NCI-H2227 (cell line): ENCODE measurements at regions not wholly inside any gene's neighbourhood (a gene's known extent, or its start where the extent isn't known, plus 50 kb on each side); places are given as distances from the start of the nearest gene placed in this dataset.
"Not testable (repeated sequence)": the region's sequence is repeated elsewhere in the genome, so short reads cannot be mapped to it uniquely, and the experiment has no call there.

Source experiments
- DNase-seq: peaks from one replicate; lab custom pipeline; 2025; ENCODE audit not compliant: unreplicated experiment; lab: John Stamatoyannopoulos, UW

DNA sequence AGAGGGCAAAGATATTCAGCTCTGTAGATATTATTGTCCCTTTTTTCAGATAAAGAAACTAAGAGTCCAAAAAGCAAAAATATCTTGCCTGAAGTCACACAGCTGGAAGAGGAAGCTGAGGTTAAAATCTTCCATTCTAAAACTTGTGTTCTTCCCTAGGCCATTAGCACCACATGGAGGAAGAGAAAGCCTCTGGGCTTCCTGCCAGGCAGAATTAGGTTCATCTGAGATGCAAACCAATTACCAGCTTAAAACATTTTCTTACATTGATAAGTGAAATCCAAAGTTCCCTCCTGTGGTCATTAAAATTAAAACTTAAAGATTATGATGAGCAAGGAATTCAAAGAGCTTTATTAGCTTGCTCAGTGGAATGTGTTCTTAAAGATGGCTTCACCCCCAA lies 235.3 kb upstream of the SETMAR start:
- no peak for DNase-seq

DNA sequence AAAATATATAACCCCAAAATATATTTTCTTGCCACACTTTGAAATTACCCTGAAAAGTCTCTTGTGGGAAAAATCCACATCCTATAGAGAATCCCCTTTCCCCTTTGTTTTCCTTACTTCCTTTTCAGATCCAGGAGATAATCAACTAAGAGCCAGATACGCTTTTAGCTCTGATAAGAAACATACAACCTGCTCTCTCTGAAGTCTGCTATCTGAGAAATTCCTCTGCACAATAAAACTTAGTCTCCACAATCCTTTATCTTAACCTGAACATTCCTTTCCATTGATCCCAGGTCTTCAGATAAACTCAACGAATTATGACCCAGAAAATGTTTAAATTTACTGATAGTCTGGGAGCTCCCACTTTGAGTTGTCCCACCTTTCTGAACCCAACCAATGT lies 233.4 kb upstream of the SETMAR start:
- DNase-seq = no peak

DNA sequence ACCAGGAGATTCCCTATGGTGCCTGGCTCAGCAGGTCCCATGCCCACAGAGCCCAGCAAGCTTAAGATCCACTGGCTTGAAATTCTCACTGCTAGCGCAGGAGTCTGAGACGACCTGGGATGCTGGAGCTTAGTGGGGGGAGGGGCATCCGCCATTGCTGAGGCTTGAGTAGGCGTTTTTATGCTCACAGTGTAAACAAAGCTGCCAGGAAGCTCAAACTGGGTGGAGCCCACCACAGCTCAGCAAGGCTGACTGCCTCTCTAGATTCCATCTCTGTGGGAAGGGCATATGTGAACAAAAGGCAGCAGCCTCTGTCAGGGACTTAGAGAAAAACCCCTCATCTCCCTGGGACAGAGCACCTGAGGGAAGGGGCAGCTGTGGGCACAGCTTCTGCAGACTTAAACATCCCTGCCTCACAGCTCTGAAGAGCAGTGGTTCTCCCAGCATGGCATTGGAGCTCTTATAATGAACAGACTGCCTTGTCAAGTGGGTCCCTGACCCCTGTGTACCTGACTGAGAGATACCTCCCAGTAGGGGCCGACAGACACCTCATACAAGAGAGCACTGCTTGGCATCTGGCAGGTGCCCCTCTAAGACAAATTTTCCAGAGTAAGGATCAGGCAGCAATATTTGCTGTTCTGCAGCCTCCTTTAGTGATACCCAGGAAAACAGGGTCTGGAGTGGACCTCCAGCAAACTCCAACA lies 231.5 kb upstream of the SETMAR start:
- no peak for DNase-seq

DNA sequence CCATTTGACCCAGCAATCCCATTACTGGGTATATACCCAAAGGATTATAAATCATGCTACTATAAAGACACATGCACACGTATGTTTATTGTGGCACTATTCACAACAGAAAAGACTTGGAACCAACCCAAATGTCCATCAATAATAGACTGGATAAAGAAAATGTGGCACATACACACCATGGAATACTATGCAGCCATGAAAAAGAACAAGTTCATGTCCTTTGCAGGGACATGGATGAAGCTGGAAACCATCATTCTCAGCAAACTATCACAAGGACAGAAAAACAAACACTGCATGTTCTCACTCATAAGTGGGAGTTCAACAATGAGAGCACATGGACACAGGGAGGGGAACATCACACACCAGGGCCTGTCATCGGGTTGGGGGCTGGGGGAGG lies 225.9 kb upstream of the SETMAR start:
- not testable (repeated sequence) for DNase-seq

DNA sequence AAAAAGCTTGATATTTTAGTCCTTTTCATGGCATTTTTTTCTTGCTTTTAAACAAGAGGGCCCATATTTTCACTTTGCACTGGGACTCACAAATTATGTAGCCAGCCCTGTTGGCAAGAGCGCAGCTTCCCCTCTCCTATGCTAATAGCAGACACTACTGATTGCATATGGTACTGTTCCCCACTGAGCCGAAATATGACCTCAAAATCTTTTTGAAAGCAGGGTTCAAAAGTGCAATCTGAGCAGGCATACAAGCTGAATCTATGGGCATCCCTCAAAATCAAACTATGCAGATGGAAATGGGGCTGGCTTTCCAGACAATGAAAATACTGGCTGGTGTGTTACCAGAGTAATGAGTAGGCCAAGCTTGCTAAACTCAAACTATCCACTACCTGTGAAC lies 225.2 kb upstream of the SETMAR start:
- DNase-seq = no peak

DNA sequence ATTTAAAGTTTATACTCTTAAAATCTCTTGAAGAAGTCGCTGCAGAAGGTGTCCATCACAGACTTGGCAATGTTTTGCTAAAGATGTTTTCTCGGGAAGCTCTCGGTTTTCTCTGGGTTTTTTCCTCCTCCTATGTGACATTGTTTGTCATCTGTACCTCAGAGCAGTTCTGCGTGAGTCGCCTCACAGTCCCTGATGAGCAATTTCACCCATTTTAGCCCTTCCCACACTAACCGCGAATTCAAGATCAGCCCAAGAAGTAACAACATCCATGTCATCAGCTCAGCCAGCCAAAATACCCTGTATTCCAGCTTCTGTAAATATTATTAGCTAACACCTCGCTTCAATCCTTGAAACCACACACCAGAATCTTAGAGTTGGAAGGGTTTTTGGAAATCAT lies 224.3 kb upstream of the SETMAR start:
- no peak for DNase-seq

DNA sequence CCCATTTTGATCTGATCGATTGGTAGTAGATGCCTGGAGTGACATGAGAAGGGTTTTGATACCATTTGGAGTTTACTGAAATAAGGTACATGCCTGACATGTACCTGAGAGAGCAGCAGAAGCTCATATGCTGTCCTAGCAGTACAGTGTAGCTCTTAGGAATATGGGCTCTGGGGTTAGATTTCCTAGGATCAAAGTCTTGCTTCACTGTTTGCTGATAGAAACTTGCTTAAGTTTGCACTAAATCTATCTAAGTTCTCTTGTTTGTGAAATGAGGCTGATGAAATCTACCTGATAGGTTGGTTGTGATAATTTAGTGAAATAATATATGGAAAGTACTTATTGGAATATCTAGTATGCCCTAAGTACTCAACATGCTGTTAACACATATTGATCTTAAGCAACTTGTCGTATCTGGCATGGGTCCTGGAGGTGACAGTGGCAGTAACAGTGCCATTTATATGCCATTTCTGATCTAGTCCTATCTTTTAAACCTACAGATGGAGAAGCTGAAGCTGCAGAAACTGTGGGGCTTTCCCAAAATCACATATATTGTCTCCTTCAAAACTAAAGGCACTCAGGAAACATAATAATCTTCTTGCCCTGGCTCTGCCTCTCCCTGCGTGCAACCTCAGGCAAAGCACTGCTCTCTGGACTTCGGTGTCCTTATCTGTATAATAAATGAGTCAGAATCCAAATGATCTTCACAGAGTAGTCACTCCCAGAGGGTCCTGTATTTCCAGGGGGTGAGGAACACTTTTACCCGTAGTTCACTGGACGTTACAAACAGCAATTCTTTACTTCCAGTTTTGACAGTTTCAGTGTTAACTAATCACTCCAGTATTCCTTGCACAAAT lies 223.6 kb upstream of the SETMAR start:
- DNase-seq = no peak

DNA sequence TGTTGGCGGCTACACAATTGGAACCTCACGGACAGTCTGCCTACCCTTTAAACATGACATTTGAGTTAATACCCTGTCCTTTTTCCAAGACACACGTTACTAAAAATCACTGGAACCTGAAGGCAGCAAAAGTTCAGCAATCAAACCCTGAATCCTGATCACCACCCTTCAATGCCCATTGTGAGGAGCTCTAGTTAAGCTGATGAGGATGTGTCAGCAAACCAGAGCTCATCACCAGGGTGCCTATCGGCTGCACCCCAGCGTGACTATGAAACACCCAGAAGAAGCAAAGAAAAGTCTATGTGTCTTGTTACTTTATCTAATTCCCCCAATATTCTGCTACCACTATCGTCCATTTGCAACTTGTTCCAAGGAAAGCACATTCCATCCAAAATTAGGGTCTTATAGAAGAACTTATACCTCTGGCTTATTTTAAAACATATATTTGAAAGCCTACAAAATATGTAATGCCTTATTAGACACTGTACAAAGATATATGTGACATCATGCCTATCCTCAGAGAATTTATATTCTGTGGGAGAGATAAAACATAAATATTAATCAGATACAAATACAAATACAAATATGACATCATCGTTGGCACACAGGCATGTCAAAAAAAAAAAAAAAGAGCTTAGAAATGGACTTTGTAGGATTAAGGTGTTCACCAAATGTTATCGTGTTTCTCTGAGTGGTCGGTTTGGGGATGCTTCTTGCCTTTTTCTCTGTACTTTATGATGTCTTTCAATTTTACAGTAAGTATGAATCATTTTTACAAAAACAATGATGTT lies 219.7 kb upstream of the SETMAR start:
- DNase-seq = no peak

DNA sequence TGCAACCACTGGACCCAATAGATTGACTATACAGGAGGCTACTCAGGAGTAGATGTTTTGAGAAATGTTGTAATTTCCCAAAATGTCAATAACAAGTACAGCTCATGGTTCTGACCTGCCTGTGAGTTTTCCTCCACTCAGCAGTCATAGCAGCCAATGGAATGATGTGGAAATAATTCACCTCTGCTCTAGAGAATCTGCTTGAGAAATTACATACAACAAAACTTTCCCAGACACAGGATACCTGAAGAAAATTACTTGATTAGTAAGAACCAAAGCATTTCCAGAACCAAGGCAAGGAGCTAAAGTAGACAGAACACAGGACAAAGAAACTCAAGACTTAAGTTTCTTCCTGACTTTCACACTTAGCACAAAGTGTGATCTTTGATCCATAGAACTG lies 218.9 kb upstream of the SETMAR start:
- no peak for DNase-seq

DNA sequence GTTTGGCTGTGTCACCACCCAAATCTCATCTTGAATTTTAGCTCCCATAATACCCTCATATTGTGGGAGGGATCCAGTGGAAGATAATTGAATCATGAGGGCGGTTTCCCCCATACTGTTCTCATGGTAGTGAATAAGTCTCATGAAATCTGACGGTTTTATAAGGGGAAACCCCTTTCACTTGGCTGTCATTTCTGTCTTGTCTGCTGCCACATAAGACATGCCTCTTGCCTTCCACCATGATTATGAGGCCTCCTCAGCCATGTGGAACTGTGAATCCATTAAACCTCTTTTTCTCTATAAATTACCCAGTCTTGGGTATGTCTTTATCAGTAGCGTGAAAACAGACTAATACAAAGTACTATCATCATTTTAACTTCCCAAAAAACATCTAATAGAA lies 216.5 kb upstream of the SETMAR start:
- DNase-seq = not testable (repeated sequence)

DNA sequence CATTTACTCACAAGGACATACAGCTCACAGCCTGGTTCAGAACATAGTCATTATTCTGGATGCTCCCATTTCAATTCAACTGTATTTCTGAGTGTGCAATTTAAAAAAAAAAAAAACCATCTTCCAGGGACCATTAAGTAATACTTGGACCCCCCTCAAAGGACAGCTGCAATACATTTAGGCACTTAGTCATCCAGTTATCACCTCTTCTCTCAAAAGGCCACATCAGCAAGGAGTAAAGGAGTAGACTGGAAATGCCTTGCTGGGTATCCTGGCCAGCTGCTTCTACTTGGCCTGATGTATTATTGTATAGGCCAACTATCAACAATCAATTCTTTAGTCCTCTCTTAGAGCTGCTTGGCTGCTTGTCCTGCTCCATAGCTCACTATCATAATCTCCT lies 211.4 kb upstream of the SETMAR start:
- peak; percentile 33 for DNase-seq

DNA sequence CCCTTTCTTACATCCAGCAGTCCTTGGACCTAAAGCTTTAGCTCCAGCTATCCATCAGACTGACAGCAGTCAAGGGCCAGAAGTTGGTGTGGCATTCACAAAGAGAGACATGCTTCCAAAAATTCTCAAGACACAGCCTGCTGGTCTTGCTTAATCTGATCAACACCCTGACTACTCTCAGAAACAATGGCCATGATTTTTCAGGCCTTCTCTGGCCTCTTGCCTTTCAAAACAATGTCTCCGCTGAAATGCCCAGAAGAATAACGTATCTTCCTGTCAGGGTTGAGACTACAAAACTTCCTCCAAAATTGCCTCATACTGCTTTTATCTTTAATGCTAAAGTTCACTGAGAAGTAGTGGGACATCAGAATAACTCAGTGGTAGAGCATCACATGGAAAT lies 205.4 kb upstream of the SETMAR start:
- DNase-seq = no peak

DNA sequence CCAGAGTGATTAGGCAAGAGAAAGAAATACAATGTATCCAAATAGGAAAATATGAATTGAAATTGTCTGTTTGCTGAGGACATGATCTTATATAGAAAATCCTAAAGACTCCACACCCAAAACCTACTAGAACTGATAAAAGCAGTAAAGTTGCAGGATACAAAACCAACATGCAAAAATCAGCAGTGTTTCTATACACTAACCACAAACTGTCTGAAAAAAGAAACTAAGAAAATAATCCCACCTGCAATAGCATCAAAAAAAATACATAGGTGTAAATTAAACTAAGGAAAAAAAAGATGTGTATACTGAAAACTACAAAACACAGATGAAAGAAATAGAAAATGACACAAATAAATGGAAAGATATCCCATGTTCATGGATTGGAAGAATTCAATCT lies 203.6 kb upstream of the SETMAR start:
- DNase-seq = no peak

DNA sequence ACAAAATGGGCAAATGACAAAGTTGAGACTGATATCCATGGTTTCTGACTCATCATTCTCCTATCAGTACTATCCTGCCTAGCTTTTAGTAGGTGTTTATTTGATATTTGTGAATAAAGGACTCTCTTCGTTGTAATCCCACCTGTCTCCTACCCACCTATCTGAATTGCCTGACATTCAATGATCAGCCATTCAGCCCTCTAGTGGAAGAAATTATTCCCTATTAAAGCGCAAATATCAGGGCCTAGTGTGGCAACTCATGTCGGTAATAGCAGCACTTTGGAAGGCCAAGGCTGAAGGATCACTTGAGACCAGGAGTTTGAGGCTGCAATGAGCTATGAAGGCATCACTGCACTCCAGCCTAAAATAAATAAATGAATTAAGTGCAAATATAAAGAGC lies 195.7 kb upstream of the SETMAR start:
- DNase-seq = no peak

DNA sequence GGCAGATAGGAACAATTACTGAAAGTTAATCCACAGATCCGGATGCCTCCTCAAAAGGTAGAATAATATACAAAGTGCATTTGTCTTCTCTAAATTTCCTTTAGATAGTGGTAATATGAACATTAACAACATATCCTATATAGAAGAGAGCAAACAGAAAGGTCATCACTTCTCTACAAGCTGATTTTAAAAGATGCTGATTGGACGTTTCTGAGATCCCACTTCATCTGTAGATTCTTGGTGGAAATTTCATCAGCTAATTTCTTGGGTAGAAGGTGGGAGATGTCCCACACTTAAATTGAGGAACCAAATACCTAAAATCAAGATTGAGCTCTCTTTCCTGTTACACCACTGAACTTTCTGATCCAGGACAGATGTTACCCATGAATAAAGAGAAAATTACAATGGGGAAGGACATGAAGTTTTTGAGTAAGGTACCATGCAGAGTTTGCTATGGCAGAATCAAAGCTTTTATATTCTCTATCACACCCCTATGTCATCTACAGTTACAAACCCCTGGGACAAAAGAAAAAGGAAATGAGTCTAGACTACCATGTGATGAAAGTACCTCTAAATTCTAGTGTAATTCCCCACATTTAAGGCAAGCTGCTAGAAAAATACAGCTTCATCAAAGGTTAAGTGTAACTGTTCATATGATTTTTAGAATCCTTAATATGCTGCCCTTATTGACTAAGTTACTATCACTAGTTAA lies 189.2 kb upstream of the SETMAR start:
- DNase-seq = no peak

DNA sequence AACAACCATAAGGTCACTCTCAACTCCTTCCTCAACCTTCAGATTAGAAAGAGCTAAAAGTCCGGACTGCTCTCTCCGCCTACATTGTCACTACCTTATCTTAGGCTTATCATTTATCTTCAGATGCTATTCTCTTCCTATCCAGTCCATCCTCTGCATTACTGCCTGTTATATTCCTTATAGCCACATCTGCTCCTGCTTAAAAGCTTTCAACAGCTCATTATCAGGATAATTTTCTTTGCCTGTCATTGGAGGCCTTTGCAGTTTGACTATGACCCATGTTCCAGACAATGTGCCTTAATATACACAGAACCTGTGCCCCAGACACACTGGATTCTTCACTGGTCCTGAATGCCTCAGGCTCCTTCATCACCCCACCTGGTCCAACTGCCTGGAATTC lies 184.1 kb upstream of the SETMAR start:
- no peak for DNase-seq

DNA sequence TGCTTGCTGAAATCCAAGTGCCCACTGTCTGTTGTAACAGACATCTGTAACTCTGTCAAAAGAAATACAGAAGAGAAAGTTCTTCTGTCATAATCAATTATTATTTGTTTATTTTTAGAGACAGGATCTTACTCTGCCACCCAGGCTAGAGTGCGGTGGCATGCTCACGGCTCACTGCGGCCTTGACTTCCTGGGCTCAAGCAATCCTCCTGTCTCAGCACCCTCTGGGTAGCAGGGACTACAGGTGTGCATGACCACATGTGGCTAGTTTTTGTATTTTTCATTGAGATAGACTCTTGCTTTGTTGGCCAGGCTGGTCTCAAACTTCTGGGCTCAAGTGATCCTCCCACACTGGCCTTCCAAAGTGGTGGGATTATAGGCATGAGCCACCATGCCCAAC lies 177.6 kb upstream of the SETMAR start:
- DNase-seq = no peak

DNA sequence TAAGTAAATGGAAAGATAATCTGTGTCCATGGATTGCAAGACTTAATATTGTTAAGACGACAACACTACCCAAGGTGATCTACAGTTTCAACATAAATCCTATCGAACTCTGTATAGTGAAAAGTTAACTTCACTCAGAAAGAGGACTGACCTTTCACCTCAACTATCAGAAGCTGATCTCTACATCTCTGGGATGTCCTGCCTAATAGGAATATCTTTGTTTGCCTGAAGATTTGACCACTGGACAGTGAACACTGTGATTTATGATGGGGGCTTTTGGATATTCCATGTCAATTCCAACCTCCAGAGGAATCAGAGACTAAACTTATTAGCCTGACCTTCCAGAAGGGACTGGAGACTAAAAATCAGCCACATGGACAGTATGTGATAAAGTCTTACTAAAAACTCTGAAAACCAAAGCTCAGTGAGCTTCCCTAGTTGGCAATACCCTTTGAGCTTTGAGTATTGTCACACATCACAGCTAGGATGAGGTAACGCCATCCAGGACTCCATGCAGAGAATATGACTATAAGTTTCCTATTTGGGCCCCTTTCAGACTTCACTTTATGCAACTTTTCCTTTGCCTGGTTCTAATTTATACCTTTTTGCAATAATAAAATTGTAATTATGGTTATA lies 164.9 kb upstream of the SETMAR start:
- DNase-seq = no peak

DNA sequence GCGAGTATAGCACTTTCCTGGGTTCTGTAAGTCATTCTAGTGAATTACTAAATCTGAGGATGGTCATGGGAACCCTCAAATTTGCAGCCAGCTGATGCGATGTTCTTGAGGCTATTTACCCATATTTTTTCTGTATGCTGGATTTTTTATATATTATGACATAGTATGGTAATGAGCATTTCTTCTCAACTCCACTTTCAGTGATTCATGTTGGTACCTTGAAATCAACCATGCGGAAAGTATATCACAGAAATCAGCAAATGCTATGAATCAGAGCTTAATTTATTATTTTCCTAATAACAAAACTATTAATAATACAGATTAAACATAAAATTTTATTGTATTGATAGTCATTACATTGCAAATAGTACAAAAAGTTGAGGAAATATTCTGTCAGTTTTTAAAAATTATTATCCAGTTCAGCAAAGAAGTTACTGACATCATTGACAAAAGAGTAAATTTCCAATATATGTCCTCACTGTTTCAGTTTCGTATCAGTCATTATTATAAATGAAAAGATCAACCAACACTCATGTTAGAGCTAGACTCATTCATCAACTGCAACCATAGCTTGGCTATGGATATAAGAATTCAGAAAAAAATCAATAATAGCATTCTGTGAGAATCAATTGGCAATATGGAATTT lies 164.3 kb upstream of the SETMAR start:
- no peak for DNase-seq

DNA sequence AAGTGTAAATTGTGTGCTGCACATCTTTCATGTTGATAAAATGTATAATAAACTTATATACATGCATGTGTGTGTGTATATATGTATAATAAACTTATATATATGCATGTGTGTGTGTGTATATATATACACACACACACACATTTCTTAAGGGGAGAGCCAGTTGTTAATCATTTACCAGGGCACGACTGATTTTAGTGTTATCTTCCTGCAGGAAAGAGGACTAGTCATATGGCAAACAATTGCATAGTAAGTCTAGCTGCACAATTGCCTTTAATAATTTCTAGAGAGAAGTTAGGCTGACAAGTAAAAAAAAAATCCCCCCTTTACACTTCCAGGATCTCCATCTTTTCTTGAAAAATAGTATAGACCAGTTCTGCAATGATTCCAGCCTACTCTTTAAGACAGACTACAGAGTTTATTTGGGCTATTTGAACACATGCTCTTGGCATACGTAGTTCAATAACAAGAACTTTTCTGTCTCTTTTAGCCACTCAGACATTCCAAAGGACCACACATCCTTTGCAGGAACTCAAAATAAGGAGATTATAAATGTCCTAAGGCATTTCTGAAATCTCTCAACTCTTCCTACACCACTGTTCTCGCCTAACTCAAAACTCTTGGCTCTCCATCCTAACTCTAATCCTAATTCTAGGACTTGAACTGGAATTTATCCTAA lies 163.6 kb upstream of the SETMAR start:
- no peak for DNase-seq
